B cell (primary cell): ENCODE measurements at regions not wholly inside any gene's neighbourhood (a gene's known extent, or its start where the extent isn't known, plus 50 kb on each side); places are given as distances from the start of the nearest gene placed in this dataset.

Experiments
- ATAC-seq: fragments of 200-7000 bp; cut with Tn5 transposase; one replicate; pipeline ENCODE4 v1.10.0; 2021; ENCODE audit warnings: low read depth, mild to moderate bottlenecking, moderate number of reproducible peaks, moderate library complexity
- CTCF ChIA-PET: fragments of 350-600 bp; sonication (Branson Sonifier 250); formaldehyde crosslinking; loops from one replicate; lab custom pipeline; 2021; ENCODE audit warnings: antibody characterized with exemption, inconsistent platforms; lab: Charles Lee
- POLR2A ChIA-PET: fragments of 350-600 bp; sonication (Branson Sonifier 250); formaldehyde crosslinking; loops from one replicate; lab custom pipeline; 2021; ENCODE audit warnings: antibody characterized with exemption; lab: Charles Lee
- DNase-seq: peaks from one replicate; pipeline ENCODE4 v3.0.0; 2013
- H2AFZ ChIP-seq: 2 replicates; pipeline ENCODE4 v1.6.1; 2012; ENCODE audit warnings: mild to moderate bottlenecking, low read depth, low read length; ENCODE audit not compliant: insufficient read depth, poor library complexity, severe bottlenecking
- H3K27ac ChIP-seq, 2 donors: 1 replicate in 1 of 2; 2 replicates in 1 of 2; pipeline ENCODE4 v1.5.1; 2012 to 2013; ENCODE audit warnings: low read length in 2 of 2, mild to moderate bottlenecking in 2 of 2, moderate library complexity in 1 of 2
- H3K27me3 ChIP-seq, 4 experiments: fragments of 200-600 bp in 1 of 4; sonication (generic) in 1 of 4; replicated peaks in 1 of 4; 1 replicate in 2 of 4; 2 replicates in 2 of 4; pipeline versions ENCODE4 v1.6.1 to v1.7.0; 2013 to 2016; ENCODE audit warnings: low read length in 3 of 4, mild to moderate bottlenecking in 2 of 4, mixed read lengths in 1 of 4, moderate library complexity in 1 of 4; ENCODE audit not compliant: insufficient read depth in 4 of 4, control insufficient read depth in 3 of 4; ENCODE audit errors: control extremely low read depth in 1 of 4
- H3K36me3 ChIP-seq, 2 experiments: replicated peaks in 1 of 2; 1 replicate in 1 of 2; 2 replicates in 1 of 2; pipeline versions ENCODE4 v1.6.1 to v1.7.1; 2013; ENCODE audit warnings: low read length in 1 of 2; ENCODE audit not compliant: insufficient read depth in 2 of 2, control insufficient read depth in 1 of 2; ENCODE audit errors: control extremely low read depth in 1 of 2, extremely low read depth in 1 of 2
- H3K4me1 ChIP-seq, 2 donors: fragments of 200-600 bp in 1 of 2; sonication (generic) in 1 of 2; 1 replicate in 1 of 2; 2 replicates in 1 of 2; pipeline versions ENCODE4 v1.5.1 to v1.6.1; 2013 to 2017; ENCODE audit warnings: low read length in 2 of 2; ENCODE audit not compliant: control insufficient read depth in 2 of 2, insufficient read depth in 2 of 2
- H3K4me2 ChIP-seq: replicated peaks from 2 replicates; pipeline ENCODE3; 2012; ENCODE audit warnings: mild to moderate bottlenecking, low read depth, low read length; ENCODE audit not compliant: poor library complexity, severe bottlenecking
- H3K4me3 ChIP-seq, 5 experiments: fragments of 200-600 bp in 1 of 5; sonication (generic) in 1 of 5; 1 replicate in 3 of 5; 2 replicates in 2 of 5; pipeline versions ENCODE4 v1.5.1 to v1.7.0; 2011 to 2016; ENCODE audit warnings: low read length in 4 of 5, mild to moderate bottlenecking in 4 of 5, low read depth in 2 of 5, control low read depth in 1 of 5, moderate library complexity in 1 of 5; ENCODE audit not compliant: insufficient read depth in 1 of 5; ENCODE audit errors: control extremely low read depth in 1 of 5, extremely low read depth in 1 of 5
- H3K79me2 ChIP-seq: fragments of 200-600 bp; sonication (generic); one replicate; pipeline ENCODE4 v1.6.0; 2016; ENCODE audit warnings: low read length; ENCODE audit not compliant: control insufficient read depth, insufficient read depth
- H3K9ac ChIP-seq: fragments of 200-600 bp; sonication (generic); 2 replicates; pipeline ENCODE4 v1.6.1; 2017; ENCODE audit warnings: mild to moderate bottlenecking, low read length, moderate library complexity
- H3K9me3 ChIP-seq, 3 donors: one replicate each; pipeline versions ENCODE4 v1.6.1 to v1.7.1; 2013; ENCODE audit warnings: low read length in 2 of 3; ENCODE audit not compliant: control insufficient read depth in 2 of 3, insufficient read depth in 1 of 3; ENCODE audit errors: control extremely low read depth in 1 of 3
- H4K20me1 ChIP-seq: 2 replicates; pipeline ENCODE4 v1.6.0; 2012; ENCODE audit warnings: mild to moderate bottlenecking, low read length; ENCODE audit not compliant: insufficient read depth, control insufficient read depth, poor library complexity, severe bottlenecking
- H3K27ac Mint-ChIP-seq: one replicate; pipeline ENCODE4 v1.8.0; 2021; ENCODE audit warnings: mixed read lengths
- H3K27me3 Mint-ChIP-seq: one replicate; pipeline ENCODE4 v1.8.0; 2021; ENCODE audit warnings: mixed read lengths
- H3K4me1 Mint-ChIP-seq: one replicate; pipeline ENCODE4 v1.8.0; 2021; ENCODE audit warnings: mixed read lengths
- H3K4me3 Mint-ChIP-seq: one replicate; pipeline ENCODE4 v1.8.0; 2021; ENCODE audit warnings: mixed read lengths
- H3K9me3 Mint-ChIP-seq: one replicate; pipeline ENCODE4 v1.8.0; 2022; ENCODE audit warnings: mixed read lengths; ENCODE audit not compliant: insufficient read depth
- EZH2 ChIP-seq: IDR thresholded peaks from 2 replicates; pipeline ENCODE4 v1.6.1; 2012; ENCODE audit warnings: borderline replicate concordance, low read depth, mild to moderate bottlenecking, moderate library complexity, low read length; ENCODE audit not compliant: insufficient read depth, poor library complexity, severe bottlenecking
- WGBS: methylation state at CpG from one replicate; pipeline ENCODE4 v1.1.5; 2013; ENCODE audit warnings: missing lambda C conversion rate; ENCODE audit not compliant: insufficient coverage; 5-methylcytosine and 5-hydroxymethylcytosine counted together
- intact Hi-C: fragments of 100-400 bp; cut with micrococcal nuclease; formaldehyde crosslinking; loops from one replicate; pipeline ENCODE4 v1.10.0; 2022
- TF ChIP-seq, protein P1 (sequence below): fragments of 200-600 bp; IDR thresholded peaks from one replicate; pipeline ENCODE4 v1.8.0; 2022; ENCODE audit warnings: antibody characterized with exemption, mild to moderate bottlenecking

DNA sequence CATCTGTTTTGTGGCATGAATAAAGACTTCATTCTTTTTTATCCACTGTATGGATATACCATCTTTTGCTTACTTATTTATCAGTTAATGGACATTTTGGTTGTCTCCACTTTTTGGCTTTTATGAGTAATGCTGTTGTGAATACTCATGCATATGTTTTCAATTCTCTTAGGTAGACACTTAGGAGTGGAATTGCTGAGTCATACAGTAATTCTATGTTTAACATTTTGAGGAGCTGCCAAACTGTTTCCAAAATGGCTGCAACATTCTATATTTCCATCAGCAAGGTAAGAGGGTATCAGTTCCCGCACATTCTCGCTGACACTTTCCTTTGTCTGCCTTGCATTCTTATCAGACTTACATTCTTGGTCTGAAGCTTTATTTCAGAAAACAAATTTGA lies 191.1 kb downstream of the WNT5A start:
- no peak overlapping the region for H3K4me3 Mint-ChIP-seq
- intact Hi-C loops = no loop called here
- Histone ChIP-seq H3K27ac (no peak overlapping the region), H3K4me3 (no peak overlapping the region), H3K9ac (no peak overlapping the region), H4K20me1 (no peaks in the 10 kb centered on the region), H3K79me2 (no peaks in the 10 kb centered on the region), H3K36me3 (no peaks in the 10 kb centered on the region), H3K4me1 (no peaks in the 10 kb centered on the region), H2AFZ (no peak overlapping the region), H3K27me3 (no peaks in the 10 kb centered on the region), H3K9me3 (peaks cover 0 to 20% (median 0%) of the 10 kb centered on the region in 3 donors), H3K4me2 (no peak overlapping the region)
- WGBS = 94% methylated on average over 2 of the region's 2 CpGs
- H3K27me3 Mint-ChIP-seq = no peaks in the 10 kb centered on the region
- ChIA-PET CTCF (no interaction called here), POLR2A (no interaction called here)
- DNase-seq = no peak
- H3K27ac Mint-ChIP-seq = no peak overlapping the region
- H3K4me1 Mint-ChIP-seq = no peaks in the 10 kb centered on the region
- no peak for ATAC-seq
- H3K9me3 Mint-ChIP-seq = no peaks in the 10 kb centered on the region
- TF ChIP-seq, protein P1, sequence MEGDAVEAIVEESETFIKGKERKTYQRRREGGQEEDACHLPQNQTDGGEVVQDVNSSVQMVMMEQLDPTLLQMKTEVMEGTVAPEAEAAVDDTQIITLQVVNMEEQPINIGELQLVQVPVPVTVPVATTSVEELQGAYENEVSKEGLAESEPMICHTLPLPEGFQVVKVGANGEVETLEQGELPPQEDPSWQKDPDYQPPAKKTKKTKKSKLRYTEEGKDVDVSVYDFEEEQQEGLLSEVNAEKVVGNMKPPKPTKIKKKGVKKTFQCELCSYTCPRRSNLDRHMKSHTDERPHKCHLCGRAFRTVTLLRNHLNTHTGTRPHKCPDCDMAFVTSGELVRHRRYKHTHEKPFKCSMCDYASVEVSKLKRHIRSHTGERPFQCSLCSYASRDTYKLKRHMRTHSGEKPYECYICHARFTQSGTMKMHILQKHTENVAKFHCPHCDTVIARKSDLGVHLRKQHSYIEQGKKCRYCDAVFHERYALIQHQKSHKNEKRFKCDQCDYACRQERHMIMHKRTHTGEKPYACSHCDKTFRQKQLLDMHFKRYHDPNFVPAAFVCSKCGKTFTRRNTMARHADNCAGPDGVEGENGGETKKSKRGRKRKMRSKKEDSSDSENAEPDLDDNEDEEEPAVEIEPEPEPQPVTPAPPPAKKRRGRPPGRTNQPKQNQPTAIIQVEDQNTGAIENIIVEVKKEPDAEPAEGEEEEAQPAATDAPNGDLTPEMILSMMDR = no peak
- TF ChIP-seq EZH2 = no peak

DNA sequence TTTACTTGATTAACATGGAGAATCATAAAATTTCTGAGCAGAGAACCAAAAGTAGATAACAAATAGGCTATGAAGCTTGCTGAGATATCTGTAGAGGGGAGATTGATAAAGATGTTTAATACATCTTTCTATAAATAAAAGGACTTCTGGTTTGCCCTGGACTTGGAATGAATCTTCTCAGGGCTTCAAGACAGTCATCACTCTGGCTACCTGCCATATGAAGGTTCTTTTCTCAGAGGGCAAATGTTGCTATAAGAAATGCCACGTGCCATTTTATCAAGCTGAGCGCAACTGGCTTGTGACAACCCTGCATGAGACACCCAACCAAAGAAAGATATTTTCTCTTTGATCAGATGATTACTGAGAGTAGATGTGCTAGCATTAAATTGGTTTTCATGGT lies 192.5 kb downstream of the WNT5A start:
- DNase-seq (no peak), ATAC-seq (no peak)
- Histone ChIP-seq H3K4me1 (no peaks in the 10 kb centered on the region), H3K9me3 (peaks cover 0 to 20% (median 0%) of the 10 kb centered on the region in 3 donors), H4K20me1 (no peaks in the 10 kb centered on the region), H2AFZ (no peak overlapping the region), H3K4me3 (no peak overlapping the region), H3K27ac (no peak overlapping the region), H3K36me3 (no peaks in the 10 kb centered on the region), H3K27me3 (no peaks in the 10 kb centered on the region), H3K4me2 (no peak overlapping the region), H3K9ac (no peak overlapping the region), H3K79me2 (no peaks in the 10 kb centered on the region)
- TF ChIP-seq EZH2 = no peak
- TF ChIP-seq, protein P1 = no peak
- POLR2A ChIA-PET = no interaction called here
- Mint-ChIP-seq H3K27me3 (no peaks in the 10 kb centered on the region), H3K4me1 (no peaks in the 10 kb centered on the region), H3K9me3 (no peaks in the 10 kb centered on the region), H3K4me3 (no peak overlapping the region), H3K27ac (no peak overlapping the region)
- intact Hi-C loops = no loop called here
- WGBS = no CpG with 5 or more reads among the region's 2 CpGs
- CTCF ChIA-PET = interaction anchor here (0.6 kb wide), 1 partner anchor 974 kb away, joined by 3 read pairs; no protein-coding TSS in a partner anchor
